Testis (tissue), 2 donors: ENCODE measurements at regions not wholly inside any gene's neighbourhood (a gene's known extent, or its start where the extent isn't known, plus 50 kb on each side); places are given as distances from the start of the nearest gene placed in this dataset.

Source experiments
- DNase-seq: peaks from one replicate; pipeline ENCODE4 v3.0.0-alpha.2; 2019
- H3K27ac ChIP-seq, 2 donors: fragments of 200-600 bp; sonication (generic); one replicate each; pipeline ENCODE4 v1.5.1; 2019
- H3K27me3 ChIP-seq: fragments of 200-600 bp; sonication (generic); one replicate; pipeline ENCODE4 v1.5.1; 2019
- H3K36me3 ChIP-seq: fragments of 200-600 bp; sonication (generic); one replicate; pipeline ENCODE4 v1.5.1; 2017; ENCODE audit warnings: low read depth; ENCODE audit errors: missing control alignments
- H3K4me1 ChIP-seq: fragments of 200-600 bp; sonication (generic); one replicate; pipeline ENCODE4 v1.5.1; 2019
- H3K4me3 ChIP-seq, 2 donors: fragments of 200-600 bp; sonication (generic); one replicate each; pipeline ENCODE4 v1.5.1; 2017 to 2019
- H3K9me3 ChIP-seq: fragments of 200-600 bp; sonication (generic); one replicate; pipeline ENCODE4 v1.5.1; 2017
- CTCF ChIP-seq, 3 experiments: fragments of 450-650 bp in 2 of 3; fragments of 200-600 bp in 1 of 3; sonication (generic) in 1 of 3; IDR thresholded peaks; one replicate each; pipeline ENCODE4 v1.5.1; 2016 to 2019; ENCODE audit warnings: antibody characterized with exemption in 3 of 3, mild to moderate bottlenecking in 2 of 3, moderate library complexity in 1 of 3
- POLR2A ChIP-seq: fragments of 450-650 bp; IDR thresholded peaks from one replicate; pipeline ENCODE4 v1.6.1; 2017; ENCODE audit warnings: antibody characterized with exemption, mild to moderate bottlenecking, moderate library complexity
- WGBS, 2 donors: methylation state at CpG; one replicate each; pipeline ENCODE4 v1.1.5; 2018; 5-methylcytosine and 5-hydroxymethylcytosine counted together
- intact Hi-C: fragments of 100-400 bp; cut with DNase I; formaldehyde crosslinking; loops from one replicate; pipeline ENCODE4 v1.15.1; 2023; ENCODE audit warnings: low total_unique reads

GRCh38 chr5:84642324-84642723 lies 257.6 kb upstream of the EDIL3 start:
- TF ChIP-seq CTCF (IDR thresholded peaks at IDR 0.05): no peak
- TF ChIP-seq POLR2A: no peak
- WGBS, 2 donors: 72 to 82% methylated on average over 8 of the region's 8 CpGs

GRCh38 chr5:84637662-84638375 lies 253.1 kb upstream of the EDIL3 start:
- TF ChIP-seq CTCF (IDR thresholded peaks at IDR 0.05): no peak
- no peak for TF ChIP-seq POLR2A
- no peak for DNase-seq
- intact Hi-C loops: no loop called here
- H3K27me3 ChIP-seq: no peaks in the 10 kb centered on the region
- no peak overlapping the region for H3K4me3 ChIP-seq
- no peak overlapping the region for H3K27ac ChIP-seq
- no peaks in the 10 kb centered on the region for H3K4me1 ChIP-seq
- no peaks in the 10 kb centered on the region for H3K36me3 ChIP-seq
- 90 to 100% methylated on average over 1 of the region's 1 CpG for WGBS, 2 donors
- no peaks in the 10 kb centered on the region for H3K9me3 ChIP-seq

More at GRCh38 chr5:84642324-84642723, 257.6 kb upstream of the EDIL3 start:
- Histone ChIP-seq H3K9me3 (no peaks in the 10 kb centered on the region), H3K27ac (no peak overlapping the region), H3K27me3 (no peaks in the 10 kb centered on the region), H3K4me3 (no peak overlapping the region), H3K36me3 (no peaks in the 10 kb centered on the region), H3K4me1 (no peaks in the 10 kb centered on the region)
- DNase-seq: no peak
- intact Hi-C loops: no loop called here

- 70 to 79% methylated on average over 11 to 22 of the region's 22 CpGs for WGBS, 2 donors
- H3K4me3 ChIP-seq: peak overlapping the region in 1 of 2 donors; percentile 13
- no peak overlapping the region for H3K27ac ChIP-seq
- no peaks in the 10 kb centered on the region for H3K36me3 ChIP-seq
- intact Hi-C loops: no loop called here
- H3K9me3 ChIP-seq: no peaks in the 10 kb centered on the region
- DNase-seq: no peak
- no peaks in the 10 kb centered on the region for H3K4me1 ChIP-seq
- no peaks in the 10 kb centered on the region for H3K27me3 ChIP-seq
- TF ChIP-seq POLR2A (no peak), CTCF (IDR thresholded peaks at IDR 0.05) (no peak)
Measured at GRCh38 chr5:84635235-84636055, 250.8 kb upstream of the EDIL3 start.

- no peaks in the 10 kb centered on the region for H3K27me3 ChIP-seq
- 24 to 69% methylated on average over 5 to 11 of the region's 11 CpGs for WGBS, 2 donors
- intact Hi-C loops: no loop called here
- no peaks in the 10 kb centered on the region for H3K4me1 ChIP-seq
- no peak for DNase-seq
- no peaks in the 10 kb centered on the region for H3K36me3 ChIP-seq
- TF ChIP-seq CTCF (IDR thresholded peaks at IDR 0.05): no peak
- TF ChIP-seq POLR2A: no peak
- no peak overlapping the region for H3K27ac ChIP-seq
- H3K9me3 ChIP-seq: no peaks in the 10 kb centered on the region
- H3K4me3 ChIP-seq: no peak overlapping the region
Measured at GRCh38 chr5:84634256-84634655, 249.6 kb upstream of the EDIL3 start.
